Breast epithelium (tissue), 4 donors: ENCODE measurements at regions not wholly inside any gene's neighbourhood (a gene's known extent, or its start where the extent isn't known, plus 50 kb on each side); places are given as distances from the start of the nearest gene placed in this dataset.

Source experiments
- DNase-seq, 2 donors: peaks; one replicate each; pipeline ENCODE4 v3.0.0-alpha.2; 2019; ENCODE audit warnings: low spot score in 2 of 2
- H3K27ac ChIP-seq, 2 donors: fragments of 200-600 bp; sonication (generic) in 1 of 2; one replicate each; pipeline ENCODE4 v1.5.1; 2016 to 2019; ENCODE audit warnings: mild to moderate bottlenecking in 1 of 2
- H3K27me3 ChIP-seq, 2 donors: fragments of 200-600 bp; sonication (generic) in 1 of 2; one replicate each; pipeline versions ENCODE4 v1.5.1 to v1.6.0; 2017 to 2019; ENCODE audit warnings: control low read depth in 1 of 2, mild to moderate bottlenecking in 1 of 2
- H3K36me3 ChIP-seq: fragments of 200-600 bp; one replicate; pipeline ENCODE4 v1.5.1; 2019
- H3K4me1 ChIP-seq, 2 donors: fragments of 200-600 bp; sonication (generic); one replicate each; pipeline ENCODE4 v1.5.1; 2016 to 2019; ENCODE audit warnings: control low read depth in 1 of 2
- H3K4me3 ChIP-seq, 3 donors: fragments of 200-600 bp; sonication (generic); 1 replicate in 2 of 3; 2 replicates in 1 of 3; pipeline ENCODE4 v1.5.1; 2016 to 2019; ENCODE audit warnings: mild to moderate bottlenecking in 3 of 3, moderate library complexity in 2 of 3
- H3K9me3 ChIP-seq, 2 donors: fragments of 200-600 bp; sonication (generic) in 1 of 2; one replicate each; pipeline ENCODE4 v1.5.1; 2016 to 2019; ENCODE audit warnings: control low read depth in 1 of 2
- CTCF ChIP-seq, 3 donors: fragments of 450-650 bp; IDR thresholded peaks; one replicate each; pipeline ENCODE4 v1.5.1; 2016 to 2017; ENCODE audit warnings: antibody characterized with exemption in 3 of 3, mild to moderate bottlenecking in 3 of 3, moderate library complexity in 3 of 3
- POLR2A ChIP-seq: fragments of 450-650 bp; IDR thresholded peaks from one replicate; pipeline ENCODE4 v1.6.1; 2016; ENCODE audit warnings: antibody characterized with exemption, mild to moderate bottlenecking, moderate library complexity
- POLR2AphosphoS5 ChIP-seq, 3 donors: sonication (generic); formaldehyde crosslinking; IDR thresholded peaks; one replicate each; pipeline ENCODE4 v1.6.1; 2017; ENCODE audit warnings: antibody characterized with exemption in 3 of 3
- intact Hi-C: fragments of 100-400 bp; cut with DNase I; formaldehyde crosslinking; loops from one replicate; pipeline ENCODE4 v1.15.1; 2023; ENCODE audit warnings: low total_unique reads

- Histone ChIP-seq H3K9me3 (no peaks in the 10 kb centered on the region), H3K27ac (no peak overlapping the region), H3K4me3 (no peak overlapping the region), H3K27me3 (peaks cover 0 to 81% of the 10 kb centered on the region in 2 donors), H3K36me3 (no peaks in the 10 kb centered on the region), H3K4me1 (no peaks in the 10 kb centered on the region)
- intact Hi-C loops = no loop called here
- DNase-seq = no peak
- TF ChIP-seq POLR2AphosphoS5 (IDR thresholded peaks at IDR 0.05) (no peak), POLR2A (no peak), CTCF (IDR thresholded peaks at IDR 0.05) (no peak)
These were observed 326.9 kb upstream of the SFSWAP start for GRCh38 chr12:131383741-131384543.

DNA sequence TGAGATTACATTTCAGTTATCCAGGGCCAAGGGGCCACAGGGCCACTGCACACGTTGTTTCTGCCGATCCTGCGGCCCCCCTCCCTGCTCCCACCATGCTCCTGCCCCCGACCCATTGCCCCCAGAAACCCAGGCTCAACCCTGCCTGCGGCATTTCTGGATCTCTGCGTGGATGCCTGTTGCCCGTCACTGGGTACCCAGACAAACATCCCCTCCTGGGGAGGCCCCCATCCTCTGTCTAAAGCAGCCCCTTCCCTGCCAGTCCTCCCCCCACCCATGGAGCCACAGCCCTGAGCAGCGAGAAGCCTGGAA is 326.4 kb upstream of the SFSWAP start:
- Histone ChIP-seq H3K36me3 (no peaks in the 10 kb centered on the region), H3K27ac (no peak overlapping the region), H3K4me3 (no peak overlapping the region), H3K27me3 (peaks cover 0 to 80% of the 10 kb centered on the region in 2 donors), H3K9me3 (no peaks in the 10 kb centered on the region), H3K4me1 (no peaks in the 10 kb centered on the region)
- no peak for TF ChIP-seq POLR2A
- TF ChIP-seq POLR2AphosphoS5 (IDR thresholded peaks at IDR 0.05) = no peak
- TF ChIP-seq CTCF (IDR thresholded peaks at IDR 0.05) = no peak
- intact Hi-C loops = no loop called here
- no peak for DNase-seq

GRCh38 chr12:131385313-131386166 is 325.4 kb upstream of the SFSWAP start:
- Histone ChIP-seq H3K27me3 (peaks cover 0 to 80% of the 10 kb centered on the region in 2 donors), H3K4me1 (no peaks in the 10 kb centered on the region), H3K36me3 (no peaks in the 10 kb centered on the region), H3K9me3 (no peaks in the 10 kb centered on the region), H3K27ac (no peak overlapping the region), H3K4me3 (no peak overlapping the region)
- no peak for TF ChIP-seq POLR2A
- no peak for TF ChIP-seq CTCF (IDR thresholded peaks at IDR 0.05)
- no peak for TF ChIP-seq POLR2AphosphoS5 (IDR thresholded peaks at IDR 0.05)
- intact Hi-C loops = no loop called here
- no peak for DNase-seq

DNA sequence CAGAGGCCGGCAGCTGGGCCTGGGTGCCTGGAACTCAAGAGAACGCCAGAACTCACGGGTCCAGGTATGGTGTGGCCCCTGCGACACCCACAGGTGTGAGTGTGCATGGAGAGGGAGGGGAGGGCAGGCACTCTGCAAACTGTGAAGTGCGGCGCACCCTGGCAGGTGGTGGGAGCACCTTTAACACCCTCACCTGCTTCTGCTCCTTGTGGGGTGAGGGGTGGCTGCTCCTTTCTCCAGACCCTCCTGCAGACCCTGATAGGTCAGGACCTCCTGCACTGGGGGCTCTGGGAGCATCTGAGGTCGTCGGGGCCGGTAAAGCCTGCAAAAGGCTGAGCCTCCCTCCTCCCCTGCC is 324.7 kb upstream of the SFSWAP start:
- Histone ChIP-seq H3K4me3 (no peak overlapping the region), H3K27me3 (peaks cover 0 to 80% of the 10 kb centered on the region in 2 donors), H3K9me3 (no peaks in the 10 kb centered on the region), H3K36me3 (no peaks in the 10 kb centered on the region), H3K27ac (no peak overlapping the region), H3K4me1 (no peaks in the 10 kb centered on the region)
- intact Hi-C loops = no loop called here
- no peak for TF ChIP-seq POLR2A
- no peak for TF ChIP-seq POLR2AphosphoS5 (IDR thresholded peaks at IDR 0.05)
- no peak for TF ChIP-seq CTCF (IDR thresholded peaks at IDR 0.05)
- DNase-seq = no peak

GRCh38 chr12:131386781-131387180 is 324.1 kb upstream of the SFSWAP start:
- intact Hi-C loops = no loop called here
- no peak for DNase-seq
- TF ChIP-seq CTCF (IDR thresholded peaks at IDR 0.05) (no peak), POLR2AphosphoS5 (IDR thresholded peaks at IDR 0.05) (no peak), POLR2A (no peak)
- H3K27ac ChIP-seq = no peak overlapping the region
- H3K27me3 ChIP-seq = peaks cover 0 to 79% of the 10 kb centered on the region in 2 donors
- no peaks in the 10 kb centered on the region for H3K36me3 ChIP-seq
- H3K4me1 ChIP-seq = no peaks in the 10 kb centered on the region
- H3K9me3 ChIP-seq = no peaks in the 10 kb centered on the region
- H3K4me3 ChIP-seq = no peak overlapping the region
